Chondrocyte (in vitro differentiated cells): ENCODE measurements at regions not wholly inside any gene's neighbourhood (a gene's known extent, or its start where the extent isn't known, plus 50 kb on each side); places are given as distances from the start of the nearest gene placed in this dataset.
A peak's percentile ranks its signal among the peaks of the same experiment; 100 is the strongest.

Experiments used
- DNase-seq: peaks from one replicate; pipeline ENCODE4 v3.0.0; 2021; ENCODE audit warnings: mixed read lengths, low spot score
- H3K27ac Mint-ChIP-seq: one replicate; pipeline ENCODE4 v1.8.0; 2021; ENCODE audit warnings: mild to moderate bottlenecking, moderate library complexity, mixed read lengths; ENCODE audit not compliant: unreplicated experiment
- H3K27me3 Mint-ChIP-seq: 2 replicates; pipeline ENCODE4 v1.8.0; 2021; ENCODE audit warnings: low read depth, mixed read lengths
- H3K36me3 Mint-ChIP-seq: 2 replicates; pipeline ENCODE4 v1.8.0; 2021; ENCODE audit warnings: low read depth, mixed read lengths
- H3K4me1 Mint-ChIP-seq: 2 replicates; pipeline ENCODE4 v1.8.0; 2021; ENCODE audit warnings: low read depth, mild to moderate bottlenecking, mixed read lengths
- H3K4me3 Mint-ChIP-seq: one replicate; pipeline ENCODE4 v1.8.0; 2021; ENCODE audit warnings: mild to moderate bottlenecking, moderate library complexity, mixed read lengths; ENCODE audit not compliant: unreplicated experiment
- H3K9me3 Mint-ChIP-seq: 2 replicates; pipeline ENCODE4 v1.8.0; 2021; ENCODE audit warnings: low read depth, mixed read lengths
- CTCF ChIP-seq: fragments of 200-600 bp; sonication (generic); IDR thresholded peaks from 2 replicates; pipeline ENCODE4 v1.5.0; 2021; ENCODE audit warnings: antibody characterized with exemption, mild to moderate bottlenecking, moderate library complexity

GRCh38 chr10:131844529-131845084 is 56.2 kb upstream of the PPP2R2D start:
- H3K27me3 Mint-ChIP-seq = peaks cover 3% of the 10 kb centered on the region
- DNase-seq = peak; percentile 65
- no peak overlapping the region for H3K27ac Mint-ChIP-seq
- no peaks in the 10 kb centered on the region for H3K36me3 Mint-ChIP-seq
- no peaks in the 10 kb centered on the region for H3K4me1 Mint-ChIP-seq
- H3K4me3 Mint-ChIP-seq = no peak overlapping the region
- no peak for TF ChIP-seq CTCF
- H3K9me3 Mint-ChIP-seq = no peaks in the 10 kb centered on the region

GRCh38 chr10:131845505-131846239 is 55.1 kb upstream of the PPP2R2D start:
- no peak overlapping the region for H3K27ac Mint-ChIP-seq
- DNase-seq = peak; percentile 79
- no peaks in the 10 kb centered on the region for H3K36me3 Mint-ChIP-seq
- no peaks in the 10 kb centered on the region for H3K4me1 Mint-ChIP-seq
- no peak for TF ChIP-seq CTCF
- no peak overlapping the region for H3K4me3 Mint-ChIP-seq
- peaks cover 3% of the 10 kb centered on the region for H3K27me3 Mint-ChIP-seq
- H3K9me3 Mint-ChIP-seq = no peaks in the 10 kb centered on the region

GRCh38 chr10:131846240-131847101 is 54.3 kb upstream of the PPP2R2D start:
- no peak overlapping the region for H3K4me3 Mint-ChIP-seq
- no peaks in the 10 kb centered on the region for H3K9me3 Mint-ChIP-seq
- peak; percentile 78 for DNase-seq
- H3K27me3 Mint-ChIP-seq = peaks cover 3% of the 10 kb centered on the region
- no peaks in the 10 kb centered on the region for H3K4me1 Mint-ChIP-seq
- H3K36me3 Mint-ChIP-seq = no peaks in the 10 kb centered on the region
- TF ChIP-seq CTCF = no peak
- H3K27ac Mint-ChIP-seq = no peak overlapping the region

- DNase-seq = peak; percentile 86
- Mint-ChIP-seq H3K36me3 (no peaks in the 10 kb centered on the region), H3K4me1 (no peaks in the 10 kb centered on the region), H3K27ac (no peak overlapping the region), H3K4me3 (no peak overlapping the region), H3K9me3 (no peaks in the 10 kb centered on the region), H3K27me3 (peaks cover 3% of the 10 kb centered on the region)
- no peak for TF ChIP-seq CTCF
Observed at GRCh38 chr10:131847241-131847783, 53.5 kb upstream of the PPP2R2D start.

GRCh38 chr10:131848296-131848695 is 52.5 kb upstream of the PPP2R2D start:
- Mint-ChIP-seq H3K27me3 (peaks cover 3% of the 10 kb centered on the region), H3K4me1 (no peaks in the 10 kb centered on the region), H3K4me3 (no peak overlapping the region), H3K9me3 (no peaks in the 10 kb centered on the region), H3K36me3 (no peaks in the 10 kb centered on the region), H3K27ac (no peak overlapping the region)
- TF ChIP-seq CTCF = no peak
- DNase-seq = peak; percentile 90
